Neuronal stem cell (in vitro differentiated cells): ENCODE measurements at regions not wholly inside any gene's neighbourhood (a gene's known extent, or its start where the extent isn't known, plus 50 kb on each side); places are given as distances from the start of the nearest gene placed in this dataset.
A peak's percentile ranks its signal among the peaks of the same experiment; 100 is the strongest.

Experiments used
- DNase-seq: peaks from one replicate; pipeline ENCODE4 v3.0.0-alpha.2; 2013; ENCODE audit warnings: low spot score
- H2AFZ ChIP-seq: one replicate; pipeline ENCODE4 v1.6.1; 2013; ENCODE audit warnings: mild to moderate bottlenecking, low read length, inconsistent platforms
- H2AK5ac ChIP-seq: 2 replicates; pipeline ENCODE4 v1.6.1; 2013; ENCODE audit warnings: low read depth, mild to moderate bottlenecking, inconsistent platforms, low read length, moderate library complexity, mixed read lengths
- H2BK120ac ChIP-seq: 2 replicates; pipeline ENCODE4 v1.6.1; 2013; ENCODE audit warnings: low read depth, mild to moderate bottlenecking, inconsistent platforms, low read length, moderate library complexity, mixed read lengths
- H2BK12ac ChIP-seq: one replicate; pipeline ENCODE4 v1.6.1; 2013; ENCODE audit warnings: low read length, inconsistent platforms
- H2BK15ac ChIP-seq: 2 replicates; pipeline ENCODE4 v1.6.1; 2013; ENCODE audit warnings: mild to moderate bottlenecking, low read length, inconsistent platforms, mixed read lengths
- H2BK5ac ChIP-seq: one replicate; pipeline ENCODE4 v1.6.1; 2013; ENCODE audit warnings: inconsistent platforms, mild to moderate bottlenecking, low read length, moderate library complexity
- H3K14ac ChIP-seq: one replicate; pipeline ENCODE4 v1.6.1; 2013; ENCODE audit warnings: low read length, inconsistent platforms
- H3K18ac ChIP-seq: 2 replicates; pipeline ENCODE4 v1.6.1; 2013; ENCODE audit warnings: low read length, inconsistent platforms
- H3K23ac ChIP-seq: 2 replicates; pipeline ENCODE4 v1.6.1; 2013; ENCODE audit warnings: low read depth, mild to moderate bottlenecking, mixed read lengths, low read length, inconsistent platforms; ENCODE audit not compliant: poor library complexity
- H3K27ac ChIP-seq: replicated peaks from 3 replicates; pipeline ENCODE4 v1.5.1; 2013; ENCODE audit warnings: low read length, inconsistent platforms
- H3K27me3 ChIP-seq, 3 experiments: 2 replicates each; pipeline ENCODE4 v1.6.1; 2013; ENCODE audit warnings: low read length in 3 of 3, mild to moderate bottlenecking in 2 of 3, inconsistent platforms in 1 of 3, low read depth in 1 of 3, mixed read lengths in 1 of 3, moderate library complexity in 1 of 3; ENCODE audit not compliant: control insufficient read depth in 3 of 3, insufficient read depth in 3 of 3
- H3K36me3 ChIP-seq, 2 donors: replicated peaks in 1 of 2; 2 replicates each; pipeline ENCODE4 v1.6.1; 2013; ENCODE audit warnings: low read length in 2 of 2; ENCODE audit not compliant: control insufficient read depth in 2 of 2, insufficient read depth in 2 of 2
- H3K4ac ChIP-seq: 2 replicates; pipeline ENCODE4 v1.6.1; 2013; ENCODE audit warnings: inconsistent platforms, mild to moderate bottlenecking, low read length, moderate library complexity
- H3K4me1 ChIP-seq, 2 donors: 1 replicate in 1 of 2; 2 replicates in 1 of 2; pipeline ENCODE4 v1.6.1; 2013; ENCODE audit warnings: low read length in 2 of 2, low read depth in 1 of 2; ENCODE audit not compliant: control insufficient read depth in 2 of 2, insufficient read depth in 1 of 2
- H3K4me2 ChIP-seq: one replicate; pipeline ENCODE4 v1.6.1; 2013; ENCODE audit warnings: mild to moderate bottlenecking, low read length, inconsistent platforms; ENCODE audit not compliant: insufficient read depth, poor library complexity, severe bottlenecking
- H3K4me3 ChIP-seq, 2 donors: 2 replicates each; pipeline ENCODE4 v1.5.1; 2013; ENCODE audit warnings: low read length in 2 of 2, mild to moderate bottlenecking in 2 of 2, inconsistent platforms in 1 of 2, moderate library complexity in 1 of 2
- H3K79me1 ChIP-seq: one replicate; pipeline ENCODE4 v1.6.1; 2013; ENCODE audit warnings: low read depth, mild to moderate bottlenecking, inconsistent platforms, low read length, moderate library complexity
- H3K9ac ChIP-seq: one replicate; pipeline ENCODE4 v1.6.1; 2013; ENCODE audit warnings: mild to moderate bottlenecking, low read depth, low read length, inconsistent platforms; ENCODE audit not compliant: poor library complexity
- H3K9me3 ChIP-seq, 2 donors: replicated peaks in 1 of 2; 2 replicates each; pipeline versions ENCODE3 to v1.6.1; 2013; ENCODE audit warnings: low read length in 2 of 2, mild to moderate bottlenecking in 2 of 2, inconsistent platforms in 1 of 2, low read depth in 1 of 2, mixed read lengths in 1 of 2, moderate library complexity in 1 of 2; ENCODE audit not compliant: control insufficient read depth in 2 of 2, insufficient read depth in 1 of 2
- H4K8ac ChIP-seq: one replicate; pipeline ENCODE4 v1.6.1; 2013; ENCODE audit warnings: low read depth, mild to moderate bottlenecking, inconsistent platforms, low read length, moderate library complexity
- H4K91ac ChIP-seq: one replicate; pipeline ENCODE4 v1.6.1; 2013; ENCODE audit warnings: low read length, low read depth, mild to moderate bottlenecking, inconsistent platforms; ENCODE audit not compliant: poor library complexity
- WGBS, 2 donors: extraction: QIAGEN DNeasy Blood & Tissue Kit; methylation state at CpG; one replicate each; pipeline ENCODE4 v1.1.7; 2013; ENCODE audit warnings: missing lambda C conversion rate in 2 of 2, mixed read lengths in 1 of 2; ENCODE audit not compliant: insufficient read length in 2 of 2, insufficient replicate concordance in 1 of 2; ENCODE audit errors: extremely low coverage in 2 of 2; 5-methylcytosine and 5-hydroxymethylcytosine counted together

- H3K79me1 ChIP-seq: no peaks in the 10 kb centered on the region
- DNase-seq: no peak
- H3K4me2 ChIP-seq: no peak overlapping the region
- peak overlapping the region; percentile 39 for H2AFZ ChIP-seq
- no peak overlapping the region for H3K18ac ChIP-seq
- no peak overlapping the region for H3K27ac ChIP-seq
- H2BK120ac ChIP-seq: no peak overlapping the region
- H3K23ac ChIP-seq: no peak overlapping the region
- no peaks in the 10 kb centered on the region for H3K27me3 ChIP-seq
- no peaks in the 10 kb centered on the region for H3K36me3 ChIP-seq
- no peak overlapping the region for H2BK12ac ChIP-seq
- no peak overlapping the region for H4K91ac ChIP-seq
- WGBS, 2 donors: no CpG with 5 or more reads among the region's 12 CpGs
- H3K4ac ChIP-seq: no peak overlapping the region
- H2BK5ac ChIP-seq: no peak overlapping the region
- H2BK15ac ChIP-seq: no peak overlapping the region
- no peak overlapping the region for H2AK5ac ChIP-seq
- H3K4me3 ChIP-seq: no peak overlapping the region
- H3K14ac ChIP-seq: no peak overlapping the region
- no peaks in the 10 kb centered on the region for H3K9me3 ChIP-seq
- H3K9ac ChIP-seq: no peak overlapping the region
- H3K4me1 ChIP-seq: peaks cover 21 to 24% of the 10 kb centered on the region in 2 donors
- H4K8ac ChIP-seq: no peak overlapping the region
These were observed 199.5 kb upstream of the PLEKHG7 start for GRCh38 chr12:92503029-92503931.

DNA sequence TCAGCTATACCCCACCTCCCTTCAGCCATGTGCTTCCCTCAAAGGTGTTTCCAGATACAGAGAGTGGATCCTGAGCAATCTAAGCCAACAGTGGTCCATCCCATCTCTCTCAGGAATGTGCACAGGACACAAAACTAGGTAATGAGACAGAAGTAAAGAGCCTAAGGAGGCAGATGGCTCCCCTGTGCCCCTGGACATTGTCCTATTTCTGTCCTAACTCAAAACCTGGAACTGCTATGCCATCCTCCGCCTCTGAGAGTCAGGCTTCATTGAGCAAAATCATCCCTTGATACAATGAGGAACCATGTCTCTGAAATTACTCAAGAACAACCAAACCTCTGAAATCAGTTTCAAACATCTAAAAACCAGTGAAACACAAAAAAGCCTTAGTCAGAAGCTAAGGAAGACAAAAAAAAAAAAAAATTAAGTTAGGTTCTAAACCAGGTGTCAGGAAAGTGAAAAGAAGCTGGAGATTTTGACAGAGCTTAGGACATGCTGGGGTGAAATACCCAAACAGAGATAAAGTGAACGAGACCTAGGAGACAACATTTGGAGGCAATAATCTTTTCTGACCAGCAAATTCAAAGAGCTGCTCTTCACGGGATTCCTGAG is 200.3 kb upstream of the PLEKHG7 start:
- H3K27ac ChIP-seq: no peak overlapping the region
- no peak overlapping the region for H3K4ac ChIP-seq
- WGBS, 2 donors: no CpG with 5 or more reads among the region's 3 CpGs
- no peak overlapping the region for H4K91ac ChIP-seq
- H2BK12ac ChIP-seq: no peak overlapping the region
- H2BK120ac ChIP-seq: no peak overlapping the region
- no peak overlapping the region for H2AFZ ChIP-seq
- no peak overlapping the region for H2BK15ac ChIP-seq
- H3K23ac ChIP-seq: no peak overlapping the region
- no peak overlapping the region for H3K14ac ChIP-seq
- no peaks in the 10 kb centered on the region for H3K36me3 ChIP-seq
- H3K9me3 ChIP-seq: no peaks in the 10 kb centered on the region
- no peak overlapping the region for H3K4me3 ChIP-seq
- H3K18ac ChIP-seq: peak overlapping the region; percentile 59
- H3K27me3 ChIP-seq: no peaks in the 10 kb centered on the region
- H2BK5ac ChIP-seq: no peak overlapping the region
- no peak overlapping the region for H3K9ac ChIP-seq
- H3K4me2 ChIP-seq: no peak overlapping the region
- H2AK5ac ChIP-seq: no peak overlapping the region
- no peak overlapping the region for H4K8ac ChIP-seq
- DNase-seq: no peak
- H3K79me1 ChIP-seq: no peaks in the 10 kb centered on the region
- H3K4me1 ChIP-seq: peaks cover 21 to 24% of the 10 kb centered on the region in 2 donors

GRCh38 chr12:92496790-92497189 is 206.0 kb upstream of the PLEKHG7 start:
- Histone ChIP-seq H2BK120ac (no peak overlapping the region), H3K36me3 (no peaks in the 10 kb centered on the region)

GRCh38 chr12:92495108-92495507 is 207.7 kb upstream of the PLEKHG7 start:
- no peak overlapping the region for H3K27ac ChIP-seq
- no peak overlapping the region for H2BK15ac ChIP-seq
- H2BK5ac ChIP-seq: no peak overlapping the region
- H3K4me2 ChIP-seq: no peak overlapping the region
- H4K91ac ChIP-seq: no peak overlapping the region
- no peak overlapping the region for H3K14ac ChIP-seq
- H3K18ac ChIP-seq: no peak overlapping the region
- H3K4me1 ChIP-seq: no peaks in the 10 kb centered on the region
- H3K27me3 ChIP-seq: no peaks in the 10 kb centered on the region
- H3K36me3 ChIP-seq: no peaks in the 10 kb centered on the region
- H3K79me1 ChIP-seq: no peaks in the 10 kb centered on the region
- H2AK5ac ChIP-seq: no peak overlapping the region
- no peak overlapping the region for H2BK120ac ChIP-seq
- no peak overlapping the region for H3K23ac ChIP-seq
- H3K9me3 ChIP-seq: no peaks in the 10 kb centered on the region
- H4K8ac ChIP-seq: no peak overlapping the region
- no peak overlapping the region for H2BK12ac ChIP-seq
- H3K4ac ChIP-seq: no peak overlapping the region
- H2AFZ ChIP-seq: no peak overlapping the region
- H3K4me3 ChIP-seq: no peak overlapping the region
- no peak overlapping the region for H3K9ac ChIP-seq
- DNase-seq: no peak

More at GRCh38 chr12:92496790-92497189, 206.0 kb upstream of the PLEKHG7 start:
- Histone ChIP-seq H3K79me1 (no peaks in the 10 kb centered on the region), H4K8ac (no peak overlapping the region), H3K27ac (no peak overlapping the region), H3K4me1 (no peaks in the 10 kb centered on the region), H3K23ac (no peak overlapping the region), H3K18ac (no peak overlapping the region), H2BK15ac (no peak overlapping the region), H3K14ac (no peak overlapping the region), H2AFZ (no peak overlapping the region), H2AK5ac (no peak overlapping the region), H4K91ac (no peak overlapping the region), H2BK12ac (no peak overlapping the region), H3K9me3 (no peaks in the 10 kb centered on the region), H3K4me3 (no peak overlapping the region), H3K4me2 (no peak overlapping the region), H3K9ac (no peak overlapping the region), H3K27me3 (no peaks in the 10 kb centered on the region), H3K4ac (no peak overlapping the region), H2BK5ac (no peak overlapping the region)
- DNase-seq: no peak
- no CpG with 5 or more reads among the region's 1 CpG for WGBS, 2 donors
